ENCODE measurements at regions not wholly inside any gene's neighbourhood (a gene's known extent, or its start where the extent isn't known, plus 50 kb on each side); places are given as distances from the start of the nearest gene placed in this dataset.

GRCh38 chr3:72579581-72580245 is 268.5 kb downstream of the SHQ1 start:
- Histone ChIP-seq H3K9me3 (ENCODE audit: low read depth, low read length, poor library complexity, severe bottlenecking) (no peaks in the 10 kb centered on the region), H3K4me3 (ENCODE audit: low read depth, low read length, poor library complexity, severe bottlenecking) (no peak overlapping the region), H3K36me3 (ENCODE audit: insufficient read depth, low read length, poor library complexity, severe bottlenecking) (no peaks in the 10 kb centered on the region), H3K4me1 (ENCODE audit: insufficient read depth, low read length, poor library complexity, severe bottlenecking) (no peaks in the 10 kb centered on the region), H3K27ac (ENCODE audit: low read depth, low read length, poor library complexity, severe bottlenecking) (no peak overlapping the region), H3K27me3 (replicated peaks; ENCODE audit: insufficient read depth, low read depth, low read length, poor library complexity) (no peaks in the 10 kb centered on the region)
- CTCF ChIA-PET: no interaction called here
- intact Hi-C loops (cut with micrococcal nuclease; ENCODE audit: unreplicated experiment): no loop called here
- POLR2A ChIA-PET (ENCODE audit: low non-redundant PET): no interaction called here
- no TSS peak for BruUV-seq (replicated peaks)
- DNase-seq (ENCODE audit: low spot score): no peak
- no peak for TF ChIP-seq EZH2 (IDR thresholded peaks at IDR 0.05; ENCODE audit: borderline replicate concordance, low read depth, low read length, poor library complexity, severe bottlenecking)
- no peak for TF ChIP-seq CTCF (conservative IDR thresholded peaks at IDR 0.05; ENCODE audit: low read depth, low read length)

- no TSS peak for BruUV-seq (replicated peaks)
- Histone ChIP-seq H3K27ac (ENCODE audit: low read depth, low read length, poor library complexity, severe bottlenecking) (no peak overlapping the region), H3K27me3 (replicated peaks; ENCODE audit: insufficient read depth, low read depth, low read length, poor library complexity) (no peaks in the 10 kb centered on the region), H3K36me3 (ENCODE audit: insufficient read depth, low read length, poor library complexity, severe bottlenecking) (no peaks in the 10 kb centered on the region), H3K4me3 (ENCODE audit: low read depth, low read length, poor library complexity, severe bottlenecking) (no peak overlapping the region), H3K4me1 (ENCODE audit: insufficient read depth, low read length, poor library complexity, severe bottlenecking) (no peaks in the 10 kb centered on the region), H3K9me3 (ENCODE audit: low read depth, low read length, poor library complexity, severe bottlenecking) (no peaks in the 10 kb centered on the region)
- DNase-seq (ENCODE audit: low spot score): no peak
- ChIA-PET POLR2A (ENCODE audit: low non-redundant PET) (no interaction called here), CTCF (no interaction called here)
- intact Hi-C loops (cut with micrococcal nuclease; ENCODE audit: unreplicated experiment): no loop called here
- TF ChIP-seq EZH2 (IDR thresholded peaks at IDR 0.05; ENCODE audit: borderline replicate concordance, low read depth, low read length, poor library complexity, severe bottlenecking) (no peak), CTCF (conservative IDR thresholded peaks at IDR 0.05; ENCODE audit: low read depth, low read length) (no peak)
Observed at GRCh38 chr3:72579191-72579580, 269.1 kb downstream of the SHQ1 start.

- Histone ChIP-seq H3K27me3 (replicated peaks; ENCODE audit: insufficient read depth, low read depth, low read length, poor library complexity) (no peaks in the 10 kb centered on the region), H3K27ac (ENCODE audit: low read depth, low read length, poor library complexity, severe bottlenecking) (no peak overlapping the region), H3K36me3 (ENCODE audit: insufficient read depth, low read length, poor library complexity, severe bottlenecking) (no peaks in the 10 kb centered on the region), H3K9me3 (ENCODE audit: low read depth, low read length, poor library complexity, severe bottlenecking) (no peaks in the 10 kb centered on the region), H3K4me3 (ENCODE audit: low read depth, low read length, poor library complexity, severe bottlenecking) (no peak overlapping the region), H3K4me1 (ENCODE audit: insufficient read depth, low read length, poor library complexity, severe bottlenecking) (no peaks in the 10 kb centered on the region)
- no peak for TF ChIP-seq CTCF (conservative IDR thresholded peaks at IDR 0.05; ENCODE audit: low read depth, low read length)
- TF ChIP-seq EZH2 (IDR thresholded peaks at IDR 0.05; ENCODE audit: borderline replicate concordance, low read depth, low read length, poor library complexity, severe bottlenecking): no peak
- intact Hi-C loops (cut with micrococcal nuclease; ENCODE audit: unreplicated experiment): no loop called here
- ChIA-PET POLR2A (ENCODE audit: low non-redundant PET) (no interaction called here), CTCF (no interaction called here)
- BruUV-seq (replicated peaks): no TSS peak
- DNase-seq (ENCODE audit: low spot score): no peak
Observed at GRCh38 chr3:72577190-72577589, 271.1 kb downstream of the SHQ1 start.
